WTC11 (cell line): ENCODE measurements at regions not wholly inside any gene's neighbourhood (a gene's known extent, or its start where the extent isn't known, plus 50 kb on each side); places are given as distances from the start of the nearest gene placed in this dataset.
"Not testable (repeated sequence)": the region's sequence is repeated elsewhere in the genome, so short reads cannot be mapped to it uniquely, and the experiment has no call there.

Source experiments
- ATAC-seq: fragments of 200-7000 bp; cut with Tn5 transposase; 2 replicates; pipeline ENCODE4 v1.10.0; 2021; ENCODE audit warnings: mild to moderate bottlenecking, moderate library complexity
- CTCF ChIA-PET: fragments of 300-600 bp; sonication (Branson Sonifier 250); formaldehyde crosslinking; loops from one replicate; lab custom pipeline; 2021; ENCODE audit warnings: antibody characterized with exemption; lab: Charles Lee
- POLR2A ChIA-PET: fragments of 350-600 bp; sonication (Branson Sonifier 250); formaldehyde crosslinking; loops from one replicate; lab custom pipeline; 2021; ENCODE audit warnings: antibody characterized with exemption; lab: Charles Lee
- DNase-seq: peaks from one replicate; pipeline ENCODE4 v3.0.0; 2021; ENCODE audit warnings: low spot score
- H3K27ac Mint-ChIP-seq: 2 replicates; pipeline ENCODE4 v1.8.0; 2021; ENCODE audit warnings: mixed read lengths
- H3K27me3 Mint-ChIP-seq: 2 replicates; pipeline ENCODE4 v1.8.0; 2021; ENCODE audit warnings: low read depth, mild to moderate bottlenecking, moderate library complexity, mixed read lengths
- H3K36me3 Mint-ChIP-seq: 2 replicates; pipeline ENCODE4 v1.8.0; 2021; ENCODE audit warnings: mixed read lengths
- H3K4me1 Mint-ChIP-seq: 2 replicates; pipeline ENCODE4 v1.8.0; 2022; ENCODE audit warnings: mixed read lengths
- H3K4me3 Mint-ChIP-seq: 2 replicates; pipeline ENCODE4 v1.8.0; 2021; ENCODE audit warnings: mild to moderate bottlenecking, moderate library complexity, mixed read lengths
- H3K9me3 Mint-ChIP-seq: 2 replicates; pipeline ENCODE4 v1.8.0; 2021; ENCODE audit warnings: mixed read lengths
- CREB1 ChIP-seq: sonication (generic); formaldehyde crosslinking; IDR thresholded peaks from 2 replicates; pipeline ENCODE4 v1.8.0; 2023; ENCODE audit warnings: mild to moderate bottlenecking, missing genetic modification reagents
- CREM ChIP-seq: sonication (generic); formaldehyde crosslinking; IDR thresholded peaks from 2 replicates; pipeline ENCODE4 v1.8.1; 2022; ENCODE audit warnings: mild to moderate bottlenecking, missing genetic modification reagents, moderate library complexity
- ELF4 ChIP-seq: sonication (generic); formaldehyde crosslinking; IDR thresholded peaks from 2 replicates; pipeline ENCODE4 v1.8.1; 2022; ENCODE audit warnings: low read depth, mild to moderate bottlenecking, moderate library complexity, missing genetic modification reagents
- EMX1 ChIP-seq: fragments of 250-450 bp; sonication (Bioruptor Pico); IDR thresholded peaks from 2 replicates; pipeline ENCODE4 v1.8.0; 2021; ENCODE audit warnings: mild to moderate bottlenecking
- FOXJ3 ChIP-seq: sonication (generic); formaldehyde crosslinking; IDR thresholded peaks from 2 replicates; pipeline ENCODE4 v1.9.0; 2021; ENCODE audit warnings: missing genetic modification reagents, mild to moderate bottlenecking, borderline replicate concordance
- FOXK1 ChIP-seq: sonication (generic); formaldehyde crosslinking; IDR thresholded peaks from 2 replicates; pipeline ENCODE4 v1.8.0; 2022; ENCODE audit warnings: mild to moderate bottlenecking, moderate library complexity, missing genetic modification reagents
- FOXP1 ChIP-seq: sonication (generic); formaldehyde crosslinking; IDR thresholded peaks from 2 replicates; pipeline ENCODE4 v1.8.0; 2022; ENCODE audit warnings: missing genetic modification reagents, mild to moderate bottlenecking, moderate library complexity, borderline replicate concordance
- JUN ChIP-seq: sonication (generic); formaldehyde crosslinking; IDR thresholded peaks from 2 replicates; pipeline ENCODE4 v1.8.0; 2023; ENCODE audit warnings: mild to moderate bottlenecking, missing genetic modification reagents
- NR2C2 ChIP-seq: sonication (generic); formaldehyde crosslinking; IDR thresholded peaks from 2 replicates; pipeline ENCODE4 v1.8.0; 2022; ENCODE audit warnings: mild to moderate bottlenecking, missing genetic modification reagents
- RORB ChIP-seq: fragments of 250-450 bp; sonication (Bioruptor Pico); IDR thresholded peaks from 2 replicates; pipeline ENCODE4 v1.9.0; 2021; ENCODE audit warnings: mild to moderate bottlenecking
- SMAD4 ChIP-seq: sonication (generic); formaldehyde crosslinking; IDR thresholded peaks from 2 replicates; pipeline ENCODE4 v1.8.0; 2022; ENCODE audit warnings: mild to moderate bottlenecking, missing genetic modification reagents
- TCF7 ChIP-seq: sonication (generic); formaldehyde crosslinking; IDR thresholded peaks from 2 replicates; pipeline ENCODE4 v1.8.0; 2022; ENCODE audit warnings: mild to moderate bottlenecking, low read depth, missing genetic modification reagents, moderate library complexity
- ZNF121 ChIP-seq: sonication (generic); formaldehyde crosslinking; IDR thresholded peaks from 2 replicates; pipeline ENCODE4 v1.8.0; 2023; ENCODE audit warnings: missing genetic modification reagents
- ZNF138 ChIP-seq: sonication (generic); formaldehyde crosslinking; conservative IDR thresholded peaks from 2 replicates; pipeline ENCODE4 v1.8.1; 2022; ENCODE audit warnings: mild to moderate bottlenecking, moderate library complexity, missing genetic modification reagents
- ZNF263 ChIP-seq: sonication (generic); formaldehyde crosslinking; IDR thresholded peaks from 2 replicates; pipeline ENCODE4 v1.8.1; 2022; ENCODE audit warnings: low read depth, mild to moderate bottlenecking, moderate library complexity, missing genetic modification reagents
- TF ChIP-seq, protein P1 (sequence below): sonication (generic); formaldehyde crosslinking; IDR thresholded peaks from 2 replicates; pipeline ENCODE4 v1.8.1; 2022; ENCODE audit warnings: low read depth, mild to moderate bottlenecking, moderate library complexity, missing genetic modification reagents, borderline replicate concordance
- TF ChIP-seq, protein P2 (sequence below): sonication (generic); formaldehyde crosslinking; IDR thresholded peaks from 2 replicates; pipeline ENCODE4 v1.8.1; 2022; ENCODE audit warnings: mild to moderate bottlenecking, moderate library complexity, missing genetic modification reagents
- TF ChIP-seq, protein P3 (sequence below): sonication (generic); formaldehyde crosslinking; IDR thresholded peaks from 2 replicates; pipeline ENCODE4 v1.8.0; 2022; ENCODE audit warnings: mild to moderate bottlenecking, missing genetic modification reagents
- TF ChIP-seq, protein P4 (sequence below): sonication (generic); formaldehyde crosslinking; IDR thresholded peaks from 2 replicates; pipeline ENCODE4 v1.8.0; 2022; ENCODE audit warnings: mild to moderate bottlenecking, missing genetic modification reagents
- TF ChIP-seq, protein P5 (sequence below): sonication (generic); formaldehyde crosslinking; IDR thresholded peaks from 2 replicates; pipeline ENCODE4 v1.8.1; 2023; ENCODE audit warnings: mild to moderate bottlenecking, missing genetic modification reagents, moderate library complexity
- TF ChIP-seq, protein P6 (sequence below): sonication (generic); formaldehyde crosslinking; IDR thresholded peaks from 2 replicates; pipeline ENCODE4 v1.8.0; 2022; ENCODE audit warnings: mild to moderate bottlenecking, missing genetic modification reagents
- TF ChIP-seq, protein P7 (sequence below): sonication (generic); formaldehyde crosslinking; IDR thresholded peaks from 2 replicates; pipeline ENCODE4 v1.8.1; 2023; ENCODE audit warnings: mild to moderate bottlenecking, missing genetic modification reagents, moderate library complexity

DNA sequence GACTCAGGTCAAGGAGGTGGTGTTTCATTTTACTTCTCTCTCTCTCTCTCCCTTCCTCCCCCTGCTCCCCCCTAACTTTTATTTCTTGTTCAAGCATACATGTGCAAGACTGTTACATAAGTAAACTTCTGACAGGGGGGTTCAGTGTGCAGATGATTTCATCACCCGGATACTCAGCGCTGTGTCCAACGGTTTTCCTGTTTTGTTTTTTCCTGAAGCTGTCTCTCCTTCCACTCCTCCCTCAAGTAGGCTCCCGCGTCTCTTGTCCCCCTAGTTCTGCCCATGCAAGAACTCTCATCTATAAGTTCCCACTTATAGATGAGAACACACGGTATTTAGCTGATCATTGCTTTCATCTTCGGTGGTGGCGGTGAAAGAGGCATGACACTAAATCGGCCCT is 751.9 kb upstream of the DEFB115 start (continued):
- TF ChIP-seq FOXJ3 (CRISPR knock-in tag) (no peak), JUN (CRISPR knock-in tag) (no peak), ZNF263 (no peak)
- TF ChIP-seq, protein P1, sequence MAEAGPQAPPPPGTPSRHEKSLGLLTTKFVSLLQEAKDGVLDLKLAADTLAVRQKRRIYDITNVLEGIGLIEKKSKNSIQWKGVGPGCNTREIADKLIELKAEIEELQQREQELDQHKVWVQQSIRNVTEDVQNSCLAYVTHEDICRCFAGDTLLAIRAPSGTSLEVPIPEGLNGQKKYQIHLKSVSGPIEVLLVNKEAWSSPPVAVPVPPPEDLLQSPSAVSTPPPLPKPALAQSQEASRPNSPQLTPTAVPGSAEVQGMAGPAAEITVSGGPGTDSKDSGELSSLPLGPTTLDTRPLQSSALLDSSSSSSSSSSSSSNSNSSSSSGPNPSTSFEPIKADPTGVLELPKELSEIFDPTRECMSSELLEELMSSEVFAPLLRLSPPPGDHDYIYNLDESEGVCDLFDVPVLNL (CRISPR knock-in tag), result no peak
- TF ChIP-seq, protein P2, sequence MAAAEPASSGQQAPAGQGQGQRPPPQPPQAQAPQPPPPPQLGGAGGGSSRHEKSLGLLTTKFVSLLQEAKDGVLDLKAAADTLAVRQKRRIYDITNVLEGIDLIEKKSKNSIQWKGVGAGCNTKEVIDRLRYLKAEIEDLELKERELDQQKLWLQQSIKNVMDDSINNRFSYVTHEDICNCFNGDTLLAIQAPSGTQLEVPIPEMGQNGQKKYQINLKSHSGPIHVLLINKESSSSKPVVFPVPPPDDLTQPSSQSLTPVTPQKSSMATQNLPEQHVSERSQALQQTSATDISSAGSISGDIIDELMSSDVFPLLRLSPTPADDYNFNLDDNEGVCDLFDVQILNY (CRISPR knock-in tag), result no peak

DNA sequence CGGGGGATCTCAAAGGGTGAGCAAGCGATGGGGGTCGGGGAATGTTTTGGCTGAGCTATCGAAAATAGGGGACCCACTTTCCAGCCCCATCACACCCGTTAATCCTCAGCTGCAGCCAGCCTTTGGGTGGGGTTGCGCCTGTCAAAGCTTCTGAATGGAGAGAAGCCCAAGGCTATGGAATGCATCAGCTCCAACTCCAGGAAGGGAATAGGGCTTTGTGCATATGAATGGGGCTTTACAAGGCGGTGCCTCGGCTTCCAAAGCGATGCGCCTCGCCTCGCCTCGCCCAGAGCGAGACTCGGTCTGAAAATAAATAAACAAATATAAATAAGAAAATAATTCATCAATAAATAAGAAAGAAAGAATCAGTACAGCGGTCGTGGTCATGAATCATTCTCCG is 751.4 kb upstream of the DEFB115 start:
- no peak overlapping the region for H3K4me3 Mint-ChIP-seq
- DNase-seq, result peak; percentile 39
- peak; percentile 67 for ATAC-seq
- H3K9me3 Mint-ChIP-seq, result peaks cover 4% of the 10 kb centered on the region
- POLR2A ChIA-PET, result no interaction called here
- peaks cover 7% of the 10 kb centered on the region for H3K4me1 Mint-ChIP-seq
- H3K36me3 Mint-ChIP-seq, result peaks cover 3% of the 10 kb centered on the region
- H3K27ac Mint-ChIP-seq, result no peak overlapping the region
- peaks cover 6% of the 10 kb centered on the region; the same call in 1 of the 2 replicates for H3K27me3 Mint-ChIP-seq
- CTCF ChIA-PET, result interaction anchor here (1.1 kb wide), 1 partner anchor 75 kb away, joined by 5 read pairs; no protein-coding TSS in a partner anchor
- TF ChIP-seq CREB1 (CRISPR knock-in tag), result no peak
- TF ChIP-seq, protein P3, sequence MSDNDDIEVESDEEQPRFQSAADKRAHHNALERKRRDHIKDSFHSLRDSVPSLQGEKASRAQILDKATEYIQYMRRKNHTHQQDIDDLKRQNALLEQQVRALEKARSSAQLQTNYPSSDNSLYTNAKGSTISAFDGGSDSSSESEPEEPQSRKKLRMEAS, result no peak
- TF ChIP-seq FOXK1, result no peak
- TF ChIP-seq, protein P4, sequence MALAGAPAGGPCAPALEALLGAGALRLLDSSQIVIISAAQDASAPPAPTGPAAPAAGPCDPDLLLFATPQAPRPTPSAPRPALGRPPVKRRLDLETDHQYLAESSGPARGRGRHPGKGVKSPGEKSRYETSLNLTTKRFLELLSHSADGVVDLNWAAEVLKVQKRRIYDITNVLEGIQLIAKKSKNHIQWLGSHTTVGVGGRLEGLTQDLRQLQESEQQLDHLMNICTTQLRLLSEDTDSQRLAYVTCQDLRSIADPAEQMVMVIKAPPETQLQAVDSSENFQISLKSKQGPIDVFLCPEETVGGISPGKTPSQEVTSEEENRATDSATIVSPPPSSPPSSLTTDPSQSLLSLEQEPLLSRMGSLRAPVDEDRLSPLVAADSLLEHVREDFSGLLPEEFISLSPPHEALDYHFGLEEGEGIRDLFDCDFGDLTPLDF (CRISPR knock-in tag), result no peak
- TF ChIP-seq, protein P5, sequence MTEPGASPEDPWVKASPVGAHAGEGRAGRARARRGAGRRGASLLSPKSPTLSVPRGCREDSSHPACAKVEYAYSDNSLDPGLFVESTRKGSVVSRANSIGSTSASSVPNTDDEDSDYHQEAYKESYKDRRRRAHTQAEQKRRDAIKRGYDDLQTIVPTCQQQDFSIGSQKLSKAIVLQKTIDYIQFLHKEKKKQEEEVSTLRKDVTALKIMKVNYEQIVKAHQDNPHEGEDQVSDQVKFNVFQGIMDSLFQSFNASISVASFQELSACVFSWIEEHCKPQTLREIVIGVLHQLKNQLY (CRISPR knock-in tag), result no peak
- no peak for TF ChIP-seq ZNF138 (CRISPR knock-in tag)
- TF ChIP-seq NR2C2 (CRISPR knock-in tag), result no peak
- TF ChIP-seq RORB (CRISPR knock-in tag), result no peak
- TF ChIP-seq EMX1, result no peak
- no peak for TF ChIP-seq CREM (CRISPR knock-in tag)
- TF ChIP-seq SMAD4 (CRISPR knock-in tag), result no peak
- no peak for TF ChIP-seq TCF7 (CRISPR knock-in tag)
- TF ChIP-seq, protein P6, sequence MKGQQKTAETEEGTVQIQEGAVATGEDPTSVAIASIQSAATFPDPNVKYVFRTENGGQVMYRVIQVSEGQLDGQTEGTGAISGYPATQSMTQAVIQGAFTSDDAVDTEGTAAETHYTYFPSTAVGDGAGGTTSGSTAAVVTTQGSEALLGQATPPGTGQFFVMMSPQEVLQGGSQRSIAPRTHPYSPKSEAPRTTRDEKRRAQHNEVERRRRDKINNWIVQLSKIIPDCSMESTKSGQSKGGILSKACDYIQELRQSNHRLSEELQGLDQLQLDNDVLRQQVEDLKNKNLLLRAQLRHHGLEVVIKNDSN (CRISPR knock-in tag), result no peak
- no peak for TF ChIP-seq ELF4 (CRISPR knock-in tag)
- TF ChIP-seq, protein P7, sequence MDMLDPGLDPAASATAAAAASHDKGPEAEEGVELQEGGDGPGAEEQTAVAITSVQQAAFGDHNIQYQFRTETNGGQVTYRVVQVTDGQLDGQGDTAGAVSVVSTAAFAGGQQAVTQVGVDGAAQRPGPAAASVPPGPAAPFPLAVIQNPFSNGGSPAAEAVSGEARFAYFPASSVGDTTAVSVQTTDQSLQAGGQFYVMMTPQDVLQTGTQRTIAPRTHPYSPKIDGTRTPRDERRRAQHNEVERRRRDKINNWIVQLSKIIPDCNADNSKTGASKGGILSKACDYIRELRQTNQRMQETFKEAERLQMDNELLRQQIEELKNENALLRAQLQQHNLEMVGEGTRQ (CRISPR knock-in tag), result no peak
- TF ChIP-seq ZNF121 (CRISPR knock-in tag), result no peak
- no peak for TF ChIP-seq FOXP1 (CRISPR knock-in tag)

DNA sequence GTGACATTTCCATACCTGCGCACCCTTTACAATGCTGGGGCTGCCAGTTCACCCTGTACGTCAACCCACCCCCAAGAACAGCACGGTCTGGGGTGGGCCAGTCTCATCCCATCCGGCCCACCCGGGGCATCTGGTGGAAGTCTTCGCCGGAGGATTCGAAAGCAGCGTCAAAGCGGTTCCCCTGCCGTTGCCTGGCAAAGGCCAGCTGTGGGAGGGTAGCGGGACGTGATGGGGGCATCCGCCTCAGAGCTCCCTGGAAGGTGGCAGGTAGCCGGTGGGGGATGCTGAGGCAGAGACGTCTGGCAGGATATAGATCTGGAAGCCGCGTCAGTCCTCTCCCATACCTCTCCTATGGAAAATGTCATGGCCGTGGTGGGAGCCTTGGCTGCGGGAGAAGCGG is 749.1 kb upstream of the DEFB115 start:
- CTCF ChIA-PET, DNase-seq: not testable (repeated sequence)

More for the DNA sequence above, 749.1 kb upstream of the DEFB115 start:
- H3K27ac Mint-ChIP-seq, ATAC-seq, POLR2A ChIA-PET, H3K4me3 Mint-ChIP-seq, H3K4me1 Mint-ChIP-seq, H3K27me3 Mint-ChIP-seq: not testable (repeated sequence)
- peaks cover 12% of the 10 kb centered on the region for H3K36me3 Mint-ChIP-seq
- H3K9me3 Mint-ChIP-seq, result peaks cover 11% of the 10 kb centered on the region
